Fibroblast of lung (primary cell): ENCODE measurements at regions not wholly inside any gene's neighbourhood (a gene's known extent, or its start where the extent isn't known, plus 50 kb on each side); places are given as distances from the start of the nearest gene placed in this dataset.
"Not testable (repeated sequence)": the region's sequence is repeated elsewhere in the genome, so short reads cannot be mapped to it uniquely, and the experiment has no call there.

ENCODE experiments used
- DNase-seq, 2 donors: peaks; one replicate each; pipeline versions ENCODE4 v3.0.0 to v3.0.0-alpha.2; 2010; ENCODE audit warnings: low read depth in 2 of 2
- H2AFZ ChIP-seq: 2 replicates; pipeline ENCODE4 v1.5.1; 2012; ENCODE audit warnings: low read length, control low read depth, inconsistent platforms
- H3K27ac ChIP-seq: 2 replicates; pipeline ENCODE4 v1.5.1; 2011; ENCODE audit warnings: low read length, control low read depth; ENCODE audit not compliant: insufficient read depth
- H3K27me3 ChIP-seq: 2 replicates; pipeline ENCODE4 v1.5.1; 2011; ENCODE audit warnings: mild to moderate bottlenecking, low read length; ENCODE audit not compliant: control insufficient read depth, insufficient read depth
- H3K36me3 ChIP-seq: 2 replicates; pipeline ENCODE4 v1.5.1; 2011; ENCODE audit warnings: low read length; ENCODE audit not compliant: control insufficient read depth, insufficient read depth
- H3K4me1 ChIP-seq: 2 replicates; pipeline ENCODE4 v1.5.1; 2011; ENCODE audit warnings: low read length; ENCODE audit not compliant: control insufficient read depth, insufficient read depth; ENCODE audit errors: extremely low read depth
- H3K4me2 ChIP-seq: 2 replicates; pipeline ENCODE4 v1.5.1; 2011; ENCODE audit warnings: low read length, control low read depth; ENCODE audit not compliant: insufficient read depth; ENCODE audit errors: extremely low read depth
- H3K4me3 ChIP-seq, 4 experiments: fragments of 200-600 bp in 1 of 4; sonication (generic) in 1 of 4; replicated peaks in 1 of 4; 2 replicates each; pipeline ENCODE4 v1.5.1; 2011 to 2016; ENCODE audit warnings: low read length in 4 of 4, low read depth in 3 of 4, mild to moderate bottlenecking in 3 of 4, control low read depth in 2 of 4, inconsistent platforms in 1 of 4, mixed read lengths in 1 of 4; ENCODE audit not compliant: insufficient read depth in 1 of 4; ENCODE audit errors: control extremely low read depth in 1 of 4
- H3K79me2 ChIP-seq: 2 replicates; pipeline ENCODE4 v1.5.1; 2012; ENCODE audit warnings: mild to moderate bottlenecking, low read length, inconsistent platforms; ENCODE audit not compliant: control insufficient read depth, insufficient read depth
- H3K9ac ChIP-seq: 2 replicates; pipeline ENCODE4 v1.5.1; 2011; ENCODE audit warnings: mild to moderate bottlenecking, low read length, control low read depth; ENCODE audit not compliant: insufficient read depth
- H3K9me3 ChIP-seq: 2 replicates; pipeline ENCODE4 v1.5.1; 2012; ENCODE audit warnings: low read depth, low read length; ENCODE audit not compliant: control insufficient read depth, insufficient read depth
- H4K20me1 ChIP-seq: 2 replicates; pipeline ENCODE4 v1.5.1; 2011; ENCODE audit warnings: low read length; ENCODE audit not compliant: control insufficient read depth, insufficient read depth; ENCODE audit errors: extremely low read depth
- CTCF ChIP-seq, 2 donors: IDR thresholded peaks in 1 of 2; conservative IDR thresholded peaks in 1 of 2; 1 replicate in 1 of 2; 2 replicates in 1 of 2; pipeline ENCODE4 v1.5.1; 2011 to 2012; ENCODE audit warnings: low read length in 2 of 2, control low read depth in 1 of 2, inconsistent platforms in 1 of 2, low read depth in 1 of 2, mild to moderate bottlenecking in 1 of 2
- EZH2 ChIP-seq: IDR thresholded peaks from 2 replicates; pipeline ENCODE4 v1.5.1; 2012; ENCODE audit warnings: low read length, control low read depth, mild to moderate bottlenecking; ENCODE audit errors: missing control alignments

GRCh38 chr19:29884466-29884865 lies 57.6 kb upstream of the URI1 start:
- Histone ChIP-seq H3K4me3 (no peak overlapping the region), H3K79me2 (no peaks in the 10 kb centered on the region), H3K27ac (no peak overlapping the region), H3K4me1 (no peaks in the 10 kb centered on the region), H3K27me3 (no peaks in the 10 kb centered on the region), H3K9me3 (no peaks in the 10 kb centered on the region), H3K9ac (no peak overlapping the region), H3K36me3 (no peaks in the 10 kb centered on the region), H3K4me2 (no peak overlapping the region), H2AFZ (no peak overlapping the region), H4K20me1 (no peaks in the 10 kb centered on the region)
- TF ChIP-seq EZH2 (no peak), CTCF (conservative IDR thresholded peaks at IDR 0.05 in 1 of 2, IDR thresholded peaks at IDR 0.05 in 1 of 2; ENCODE audit: low read depth in 1 of 2, low read length in 2 of 2) (no peak)
- DNase-seq = no peak

DNA sequence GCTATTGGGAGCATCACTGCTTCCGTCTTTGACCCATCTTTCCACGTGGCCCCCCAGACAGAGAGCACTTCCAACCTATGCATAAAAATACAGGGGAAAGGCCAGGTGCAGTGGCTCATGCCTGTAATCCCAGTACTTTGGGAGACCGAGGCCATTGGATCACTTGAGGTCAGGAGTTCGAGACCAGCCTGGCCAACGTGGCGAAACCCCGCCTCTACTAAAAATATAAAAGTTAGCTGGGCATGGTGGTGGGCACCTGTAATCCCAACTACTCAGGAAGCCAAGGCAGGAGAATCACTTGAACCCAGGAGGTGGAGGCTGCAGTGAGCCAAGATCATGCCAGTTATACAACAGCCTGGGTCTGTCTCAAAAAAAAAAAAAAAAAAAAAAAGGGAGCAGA lies 55.9 kb upstream of the URI1 start:
- H3K27ac ChIP-seq, H3K36me3 ChIP-seq, H3K9ac ChIP-seq, H4K20me1 ChIP-seq, H3K79me2 ChIP-seq, H3K27me3 ChIP-seq, H3K4me1 ChIP-seq, DNase-seq, H3K4me2 ChIP-seq, H3K9me3 ChIP-seq, H2AFZ ChIP-seq, H3K4me3 ChIP-seq: not testable (repeated sequence)

DNA sequence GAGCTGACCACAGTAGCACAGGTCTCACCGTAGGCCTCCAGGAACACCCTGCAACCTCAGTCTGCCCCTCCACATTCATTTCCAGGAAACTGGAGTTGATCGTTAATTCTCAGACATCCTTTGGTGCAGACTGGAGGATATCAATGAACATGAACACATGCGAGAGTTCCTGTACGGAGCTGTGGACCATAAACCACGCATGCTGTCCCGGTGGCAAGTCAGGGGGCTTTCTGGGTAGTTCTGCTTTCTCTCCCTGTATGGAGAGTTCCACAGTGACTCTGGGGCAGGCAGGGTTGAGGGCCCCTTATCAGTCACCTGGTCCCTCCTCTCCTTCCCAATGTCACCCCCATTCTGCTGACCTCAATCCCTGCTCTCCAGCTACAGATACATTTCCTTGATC lies 55.5 kb upstream of the URI1 start:
- Histone ChIP-seq H3K27ac (no peak overlapping the region), H3K9me3 (no peaks in the 10 kb centered on the region), H3K4me1 (no peaks in the 10 kb centered on the region), H2AFZ (no peak overlapping the region), H3K27me3 (no peaks in the 10 kb centered on the region), H3K4me3 (no peak overlapping the region), H4K20me1 (no peaks in the 10 kb centered on the region), H3K9ac (no peak overlapping the region), H3K36me3 (no peaks in the 10 kb centered on the region), H3K79me2 (no peaks in the 10 kb centered on the region), H3K4me2 (no peak overlapping the region)
- TF ChIP-seq EZH2 (no peak), CTCF (conservative IDR thresholded peaks at IDR 0.05 in 1 of 2, IDR thresholded peaks at IDR 0.05 in 1 of 2; ENCODE audit: low read depth in 1 of 2, low read length in 2 of 2) (no peak)
- DNase-seq = no peak

- no peak overlapping the region for H2AFZ ChIP-seq
- H3K27ac ChIP-seq = no peak overlapping the region
- no peaks in the 10 kb centered on the region for H4K20me1 ChIP-seq
- no peak overlapping the region for H3K4me2 ChIP-seq
- DNase-seq = no peak
- no peak overlapping the region for H3K4me3 ChIP-seq
- no peak overlapping the region for H3K9ac ChIP-seq
- H3K9me3 ChIP-seq = no peaks in the 10 kb centered on the region
- H3K27me3 ChIP-seq = no peaks in the 10 kb centered on the region
- no peaks in the 10 kb centered on the region for H3K36me3 ChIP-seq
- TF ChIP-seq CTCF (conservative IDR thresholded peaks at IDR 0.05 in 1 of 2, IDR thresholded peaks at IDR 0.05 in 1 of 2; ENCODE audit: low read depth in 1 of 2, low read length in 2 of 2) (no peak), EZH2 (no peak)
- H3K4me1 ChIP-seq = no peaks in the 10 kb centered on the region
- H3K79me2 ChIP-seq = no peaks in the 10 kb centered on the region
Observed at GRCh38 chr19:29887442-29887855, 54.6 kb upstream of the URI1 start.

- H2AFZ ChIP-seq, H3K4me3 ChIP-seq, H3K27ac ChIP-seq, H3K9me3 ChIP-seq, H3K36me3 ChIP-seq, H3K4me1 ChIP-seq, DNase-seq, H3K4me2 ChIP-seq, H3K9ac ChIP-seq, H4K20me1 ChIP-seq, H3K79me2 ChIP-seq, H3K27me3 ChIP-seq: not testable (repeated sequence)
Observed at GRCh38 chr19:29888047-29888446, 54.0 kb upstream of the URI1 start.
